Rectal smooth muscle tissue (tissue), 1 donor: ENCODE measurements at regions not wholly inside any gene's neighbourhood (a gene's known extent, or its start where the extent isn't known, plus 50 kb on each side); places are given as distances from the start of the nearest gene placed in this dataset.

Experiments used
- H3K27ac ChIP-seq: one replicate; pipeline ENCODE4 v1.7.0; 2013; ENCODE audit warnings: low read depth, low read length, inconsistent platforms
- H3K27me3 ChIP-seq: one replicate; pipeline ENCODE4 v1.7.0; 2013; ENCODE audit warnings: low read length; ENCODE audit not compliant: control insufficient read depth, insufficient read depth
- H3K36me3 ChIP-seq: one replicate; pipeline ENCODE4 v1.7.0; 2013; ENCODE audit warnings: low read length; ENCODE audit not compliant: control insufficient read depth, insufficient read depth
- H3K4me1 ChIP-seq: one replicate; pipeline ENCODE4 v1.7.0; 2013; ENCODE audit warnings: low read length; ENCODE audit not compliant: control insufficient read depth, insufficient read depth
- H3K4me3 ChIP-seq: one replicate; pipeline ENCODE4 v1.7.0; 2013; ENCODE audit warnings: low read length
- H3K9ac ChIP-seq: one replicate; pipeline ENCODE4 v1.7.0; 2013; ENCODE audit warnings: low read length

- no peaks in the 10 kb centered on the region for H3K36me3 ChIP-seq
- H3K27me3 ChIP-seq: no peaks in the 10 kb centered on the region
- no peak overlapping the region for H3K4me3 ChIP-seq
- H3K27ac ChIP-seq: no peak overlapping the region
- H3K4me1 ChIP-seq: no peaks in the 10 kb centered on the region
- no peak overlapping the region for H3K9ac ChIP-seq
Observed at GRCh38 chr14:89598548-89599186, 181.6 kb upstream of the FOXN3 start.

GRCh38 chr14:89592961-89593360 is 175.9 kb upstream of the FOXN3 start:
- Histone ChIP-seq H3K4me3 (no peak overlapping the region), H3K27ac (no peak overlapping the region), H3K36me3 (no peaks in the 10 kb centered on the region), H3K27me3 (no peaks in the 10 kb centered on the region), H3K4me1 (no peaks in the 10 kb centered on the region), H3K9ac (no peak overlapping the region)

GRCh38 chr14:89589400-89590118 is 172.5 kb upstream of the FOXN3 start:
- no peak overlapping the region for H3K27ac ChIP-seq
- H3K9ac ChIP-seq: no peak overlapping the region
- no peak overlapping the region for H3K4me3 ChIP-seq
- no peaks in the 10 kb centered on the region for H3K27me3 ChIP-seq
- no peaks in the 10 kb centered on the region for H3K36me3 ChIP-seq
- no peaks in the 10 kb centered on the region for H3K4me1 ChIP-seq

GRCh38 chr14:89588840-89589296 is 171.8 kb upstream of the FOXN3 start:
- Histone ChIP-seq H3K4me1 (no peaks in the 10 kb centered on the region), H3K27me3 (no peaks in the 10 kb centered on the region), H3K4me3 (no peak overlapping the region), H3K9ac (no peak overlapping the region), H3K27ac (no peak overlapping the region), H3K36me3 (no peaks in the 10 kb centered on the region)

- H3K9ac ChIP-seq: no peak overlapping the region
- H3K4me1 ChIP-seq: no peaks in the 10 kb centered on the region
- H3K27ac ChIP-seq: no peak overlapping the region
- H3K27me3 ChIP-seq: no peaks in the 10 kb centered on the region
- H3K4me3 ChIP-seq: no peak overlapping the region
- H3K36me3 ChIP-seq: no peaks in the 10 kb centered on the region
Observed at GRCh38 chr14:89588016-89588415, 171.0 kb upstream of the FOXN3 start.

- Histone ChIP-seq H3K9ac (no peak overlapping the region), H3K4me3 (no peak overlapping the region), H3K4me1 (no peaks in the 10 kb centered on the region), H3K27ac (no peak overlapping the region), H3K27me3 (no peaks in the 10 kb centered on the region), H3K36me3 (no peaks in the 10 kb centered on the region)
Observed at GRCh38 chr14:89587136-89587420, 170.0 kb upstream of the FOXN3 start.

- H3K4me3 ChIP-seq: no peak overlapping the region
- H3K9ac ChIP-seq: no peak overlapping the region
- H3K27ac ChIP-seq: no peak overlapping the region
Observed at GRCh38 chr14:89586258-89587135, 169.5 kb upstream of the FOXN3 start.

GRCh38 chr14:89578156-89578555 is 161.1 kb upstream of the FOXN3 start:
- H3K27me3 ChIP-seq: no peaks in the 10 kb centered on the region
- no peaks in the 10 kb centered on the region for H3K4me1 ChIP-seq
- no peak overlapping the region for H3K4me3 ChIP-seq
- H3K36me3 ChIP-seq: no peaks in the 10 kb centered on the region
- no peak overlapping the region for H3K9ac ChIP-seq
- no peak overlapping the region for H3K27ac ChIP-seq

More at GRCh38 chr14:89586258-89587135, 169.5 kb upstream of the FOXN3 start:
- H3K4me1 ChIP-seq: no peaks in the 10 kb centered on the region
- H3K27me3 ChIP-seq: no peaks in the 10 kb centered on the region
- H3K36me3 ChIP-seq: no peaks in the 10 kb centered on the region

- Histone ChIP-seq H3K27ac (no peak overlapping the region), H3K27me3 (no peaks in the 10 kb centered on the region), H3K4me1 (no peaks in the 10 kb centered on the region), H3K36me3 (no peaks in the 10 kb centered on the region), H3K4me3 (no peak overlapping the region), H3K9ac (no peak overlapping the region)
Observed at GRCh38 chr14:89576960-89577359, 159.9 kb upstream of the FOXN3 start.

- Histone ChIP-seq H3K36me3 (no peaks in the 10 kb centered on the region), H3K4me1 (no peaks in the 10 kb centered on the region), H3K4me3 (no peak overlapping the region), H3K9ac (no peak overlapping the region), H3K27ac (no peak overlapping the region), H3K27me3 (no peaks in the 10 kb centered on the region)
Observed at GRCh38 chr14:89576145-89576927, 159.3 kb upstream of the FOXN3 start.

GRCh38 chr14:89575386-89576061 is 158.5 kb upstream of the FOXN3 start:
- no peaks in the 10 kb centered on the region for H3K27me3 ChIP-seq
- no peaks in the 10 kb centered on the region for H3K36me3 ChIP-seq
- H3K9ac ChIP-seq: no peak overlapping the region
- no peak overlapping the region for H3K4me3 ChIP-seq
- no peak overlapping the region for H3K27ac ChIP-seq
- no peaks in the 10 kb centered on the region for H3K4me1 ChIP-seq
